ENCODE measurements at regions not wholly inside any gene's neighbourhood (a gene's known extent, or its start where the extent isn't known, plus 50 kb on each side); places are given as distances from the start of the nearest gene placed in this dataset.

GRCh38 chr12:125193376-125194152, 128.3 kb downstream of the AACS start:
- DNase-seq = no peak
- ATAC-seq = no peak
- Mint-ChIP-seq H3K4me1 (peaks cover 7% of the 10 kb centered on the region), H3K9me3 (no peaks in the 10 kb centered on the region), H3K4me3 (no peak overlapping the region), H3K27ac (no peak overlapping the region), H3K27me3 (peaks cover 93% of the 10 kb centered on the region)

GRCh38 chr12:125194163-125194773, 129.0 kb downstream of the AACS start:
- Mint-ChIP-seq H3K27ac (no peak overlapping the region), H3K9me3 (no peaks in the 10 kb centered on the region), H3K4me3 (no peak overlapping the region), H3K4me1 (peaks cover under 1% of the 10 kb centered on the region), H3K27me3 (peaks cover 92% of the 10 kb centered on the region)
- DNase-seq = no peak
- ATAC-seq = no peak

- Mint-ChIP-seq H3K4me3 (no peak overlapping the region), H3K27ac (no peak overlapping the region), H3K27me3 (peaks cover 92% of the 10 kb centered on the region), H3K9me3 (no peaks in the 10 kb centered on the region), H3K4me1 (no peaks in the 10 kb centered on the region)
- no peak for ATAC-seq
- no peak for DNase-seq
Measured at GRCh38 chr12:125194987-125195386, 129.8 kb downstream of the AACS start.

GRCh38 chr12:125197326-125197725, 132.1 kb downstream of the AACS start:
- no peak overlapping the region for H3K27ac Mint-ChIP-seq
- no peak overlapping the region for H3K4me3 Mint-ChIP-seq
- no peak for ATAC-seq

GRCh38 chr12:125198652-125199051, 133.4 kb downstream of the AACS start:
- no peak for DNase-seq
- Mint-ChIP-seq H3K4me1 (no peaks in the 10 kb centered on the region), H3K9me3 (peaks cover 0 to 8% of the 10 kb centered on the region in 2 donors), H3K27ac (no peak overlapping the region), H3K4me3 (no peak overlapping the region), H3K27me3 (peaks cover 77% of the 10 kb centered on the region)
- no peak for ATAC-seq

More at GRCh38 chr12:125197326-125197725, 132.1 kb downstream of the AACS start:
- peaks cover 84% of the 10 kb centered on the region for H3K27me3 Mint-ChIP-seq
- DNase-seq = no peak
- no peaks in the 10 kb centered on the region for H3K4me1 Mint-ChIP-seq
- H3K9me3 Mint-ChIP-seq = peaks cover 0 to 5% of the 10 kb centered on the region in 2 donors

- no peak for DNase-seq
Measured at GRCh38 chr12:125201090-125201489, 135.9 kb downstream of the AACS start.

GRCh38 chr12:125201940-125202339, 136.7 kb downstream of the AACS start:
- H3K4me1 Mint-ChIP-seq = no peaks in the 10 kb centered on the region
- peaks cover 0 to 8% of the 10 kb centered on the region in 2 donors for H3K9me3 Mint-ChIP-seq
- ATAC-seq = no peak
- no peak overlapping the region for H3K27ac Mint-ChIP-seq
- DNase-seq = no peak
- peaks cover 65% of the 10 kb centered on the region for H3K27me3 Mint-ChIP-seq
- no peak overlapping the region for H3K4me3 Mint-ChIP-seq

More at GRCh38 chr12:125201090-125201489, 135.9 kb downstream of the AACS start:
- no peaks in the 10 kb centered on the region for H3K4me1 Mint-ChIP-seq
- no peak overlapping the region for H3K27ac Mint-ChIP-seq
- ATAC-seq = no peak
- no peak overlapping the region for H3K4me3 Mint-ChIP-seq
- H3K27me3 Mint-ChIP-seq = peaks cover 62% of the 10 kb centered on the region
- peaks cover 0 to 8% of the 10 kb centered on the region in 2 donors for H3K9me3 Mint-ChIP-seq

- Mint-ChIP-seq H3K27me3 (peaks cover 61% of the 10 kb centered on the region), H3K9me3 (peaks cover 0 to 8% of the 10 kb centered on the region in 2 donors), H3K27ac (no peak overlapping the region), H3K4me1 (no peaks in the 10 kb centered on the region), H3K4me3 (no peak overlapping the region)
- no peak for DNase-seq
- ATAC-seq = no peak
Measured at GRCh38 chr12:125202421-125202820, 137.2 kb downstream of the AACS start.

GRCh38 chr12:125203145-125203765, 138.0 kb downstream of the AACS start:
- Mint-ChIP-seq H3K27me3 (peaks cover 53% of the 10 kb centered on the region), H3K27ac (no peak overlapping the region), H3K9me3 (peaks cover 0 to 8% of the 10 kb centered on the region in 2 donors), H3K4me3 (no peak overlapping the region), H3K4me1 (no peaks in the 10 kb centered on the region)
- DNase-seq = no peak
- ATAC-seq = no peak

- H3K4me1 Mint-ChIP-seq = no peaks in the 10 kb centered on the region
- H3K4me3 Mint-ChIP-seq = no peak overlapping the region
- no peak for DNase-seq
- peaks cover 0 to 8% of the 10 kb centered on the region in 2 donors for H3K9me3 Mint-ChIP-seq
- no peak overlapping the region for H3K27ac Mint-ChIP-seq
- peaks cover 54% of the 10 kb centered on the region for H3K27me3 Mint-ChIP-seq
- no peak for ATAC-seq
Measured at GRCh38 chr12:125205386-125205785, 140.2 kb downstream of the AACS start.

- Mint-ChIP-seq H3K4me3 (no peak overlapping the region), H3K9me3 (peaks cover 0 to 8% of the 10 kb centered on the region in 2 donors), H3K27ac (no peak overlapping the region), H3K27me3 (peaks cover 54% of the 10 kb centered on the region), H3K4me1 (no peaks in the 10 kb centered on the region)
- DNase-seq (no peak), ATAC-seq (no peak)
Measured at GRCh38 chr12:125206711-125207110, 141.5 kb downstream of the AACS start.

- ATAC-seq (no peak), DNase-seq (no peak)
- peaks cover 49% of the 10 kb centered on the region for H3K27me3 Mint-ChIP-seq
- H3K9me3 Mint-ChIP-seq = no peaks in the 10 kb centered on the region
- peak overlapping the region in 1 of 2 donors; percentile 46 for H3K27ac Mint-ChIP-seq
- no peaks in the 10 kb centered on the region for H3K4me1 Mint-ChIP-seq
- no peak overlapping the region for H3K4me3 Mint-ChIP-seq
Measured at GRCh38 chr12:125208334-125208733, 143.1 kb downstream of the AACS start.

GRCh38 chr12:125208942-125209341, 143.7 kb downstream of the AACS start:
- no peaks in the 10 kb centered on the region for H3K9me3 Mint-ChIP-seq
- H3K27me3 Mint-ChIP-seq = peaks cover 50% of the 10 kb centered on the region
- H3K27ac Mint-ChIP-seq = no peak overlapping the region
- no peaks in the 10 kb centered on the region for H3K4me1 Mint-ChIP-seq
- DNase-seq = no peak
- H3K4me3 Mint-ChIP-seq = no peak overlapping the region
- no peak for ATAC-seq

GRCh38 chr12:125210104-125210755, 145.0 kb downstream of the AACS start:
- Mint-ChIP-seq H3K27ac (no peak overlapping the region), H3K27me3 (peaks cover 57% of the 10 kb centered on the region), H3K4me1 (no peaks in the 10 kb centered on the region), H3K9me3 (peaks cover 0 to 7% of the 10 kb centered on the region in 2 donors), H3K4me3 (no peak overlapping the region)
- DNase-seq (no peak), ATAC-seq (peak; percentile 60)

- H3K27me3 Mint-ChIP-seq = peaks cover 46% of the 10 kb centered on the region
- DNase-seq (no peak), ATAC-seq (no peak)
- peak overlapping the region in 1 of 2 donors; percentile 89 for H3K27ac Mint-ChIP-seq
- H3K4me3 Mint-ChIP-seq = no peak overlapping the region
- peaks cover 0 to 7% of the 10 kb centered on the region in 2 donors for H3K9me3 Mint-ChIP-seq
- no peaks in the 10 kb centered on the region for H3K4me1 Mint-ChIP-seq
Measured at GRCh38 chr12:125211464-125211863, 146.2 kb downstream of the AACS start.
